ENCODE measurements at regions not wholly inside any gene's neighbourhood (a gene's known extent, or its start where the extent isn't known, plus 50 kb on each side); places are given as distances from the start of the nearest gene placed in this dataset.

GRCh38 chr12:105705235-105705634, 374.7 kb downstream of the C12orf75 start:
- H3K4me3 Mint-ChIP-seq: no peak overlapping the region
- ATAC-seq (replicated peaks): no peak
- peaks cover 14% of the 10 kb centered on the region for H3K27me3 Mint-ChIP-seq
- H3K27ac Mint-ChIP-seq: no peak overlapping the region
- no peaks in the 10 kb centered on the region for H3K4me1 Mint-ChIP-seq
- no peaks in the 10 kb centered on the region for H3K36me3 Mint-ChIP-seq (ENCODE audit: low read depth)
- H3K9me3 Mint-ChIP-seq: no peaks in the 10 kb centered on the region

- peaks cover 8% of the 10 kb centered on the region for H3K27me3 Mint-ChIP-seq
- no peak overlapping the region for H3K27ac Mint-ChIP-seq
- no peaks in the 10 kb centered on the region for H3K9me3 Mint-ChIP-seq
- H3K36me3 Mint-ChIP-seq (ENCODE audit: low read depth): no peaks in the 10 kb centered on the region
- no peaks in the 10 kb centered on the region for H3K4me1 Mint-ChIP-seq
- ATAC-seq (replicated peaks): no peak
- no peak overlapping the region for H3K4me3 Mint-ChIP-seq
Measured at GRCh38 chr12:105705765-105706164, 375.3 kb downstream of the C12orf75 start.

- H3K4me1 Mint-ChIP-seq: no peaks in the 10 kb centered on the region
- H3K36me3 Mint-ChIP-seq (ENCODE audit: low read depth): no peaks in the 10 kb centered on the region
- H3K27me3 Mint-ChIP-seq: peaks cover 6% of the 10 kb centered on the region
- no peak for ATAC-seq (replicated peaks)
- no peaks in the 10 kb centered on the region for H3K9me3 Mint-ChIP-seq
- H3K4me3 Mint-ChIP-seq: no peak overlapping the region
- H3K27ac Mint-ChIP-seq: no peak overlapping the region
Measured at GRCh38 chr12:105706321-105706972, 376.0 kb downstream of the C12orf75 start.

GRCh38 chr12:105706973-105707334, 376.5 kb downstream of the C12orf75 start:
- H3K27ac Mint-ChIP-seq: no peak overlapping the region
- H3K9me3 Mint-ChIP-seq: no peaks in the 10 kb centered on the region
- H3K27me3 Mint-ChIP-seq: peaks cover under 1% of the 10 kb centered on the region
- no peaks in the 10 kb centered on the region for H3K36me3 Mint-ChIP-seq (ENCODE audit: low read depth)
- no peak for ATAC-seq (replicated peaks)
- H3K4me3 Mint-ChIP-seq: no peak overlapping the region
- no peaks in the 10 kb centered on the region for H3K4me1 Mint-ChIP-seq

- H3K36me3 Mint-ChIP-seq (ENCODE audit: low read depth): no peaks in the 10 kb centered on the region
- no peak for ATAC-seq (replicated peaks)
- H3K27me3 Mint-ChIP-seq: peaks cover 19% of the 10 kb centered on the region
- peaks cover 4% of the 10 kb centered on the region for H3K9me3 Mint-ChIP-seq
- H3K4me1 Mint-ChIP-seq: no peaks in the 10 kb centered on the region
- no peak overlapping the region for H3K4me3 Mint-ChIP-seq
- no peak overlapping the region for H3K27ac Mint-ChIP-seq
Measured at GRCh38 chr12:105713606-105714305, 383.3 kb downstream of the C12orf75 start.

- H3K9me3 Mint-ChIP-seq: peaks cover 4% of the 10 kb centered on the region
- no peak for ATAC-seq (replicated peaks)
- H3K36me3 Mint-ChIP-seq (ENCODE audit: low read depth): no peaks in the 10 kb centered on the region
- no peak overlapping the region for H3K4me3 Mint-ChIP-seq
- no peaks in the 10 kb centered on the region for H3K4me1 Mint-ChIP-seq
- H3K27me3 Mint-ChIP-seq: peaks cover 19% of the 10 kb centered on the region
- no peak overlapping the region for H3K27ac Mint-ChIP-seq
Measured at GRCh38 chr12:105716621-105717020, 386.1 kb downstream of the C12orf75 start.

GRCh38 chr12:105721051-105721825, 390.7 kb downstream of the C12orf75 start:
- Mint-ChIP-seq H3K27me3 (peaks cover 20% of the 10 kb centered on the region), H3K4me3 (no peak overlapping the region), H3K36me3 (ENCODE audit: low read depth) (no peaks in the 10 kb centered on the region), H3K9me3 (peaks cover 4% of the 10 kb centered on the region), H3K4me1 (no peaks in the 10 kb centered on the region), H3K27ac (no peak overlapping the region)
- no peak for ATAC-seq (replicated peaks)

GRCh38 chr12:105721891-105722290, 391.4 kb downstream of the C12orf75 start:
- Mint-ChIP-seq H3K36me3 (ENCODE audit: low read depth) (no peaks in the 10 kb centered on the region), H3K4me1 (no peaks in the 10 kb centered on the region), H3K27ac (no peak overlapping the region), H3K27me3 (peaks cover 14% of the 10 kb centered on the region), H3K9me3 (peaks cover 4% of the 10 kb centered on the region), H3K4me3 (no peak overlapping the region)
- ATAC-seq (replicated peaks): no peak

GRCh38 chr12:105723066-105723465, 392.6 kb downstream of the C12orf75 start:
- peaks cover 4% of the 10 kb centered on the region for H3K9me3 Mint-ChIP-seq
- no peak overlapping the region for H3K27ac Mint-ChIP-seq
- ATAC-seq (replicated peaks): no peak
- H3K27me3 Mint-ChIP-seq: peaks cover 10% of the 10 kb centered on the region
- no peaks in the 10 kb centered on the region for H3K36me3 Mint-ChIP-seq (ENCODE audit: low read depth)
- no peak overlapping the region for H3K4me3 Mint-ChIP-seq
- no peaks in the 10 kb centered on the region for H3K4me1 Mint-ChIP-seq

- no peak overlapping the region for H3K4me3 Mint-ChIP-seq
- no peak overlapping the region for H3K27ac Mint-ChIP-seq
- H3K4me1 Mint-ChIP-seq: no peaks in the 10 kb centered on the region
- H3K36me3 Mint-ChIP-seq (ENCODE audit: low read depth): no peaks in the 10 kb centered on the region
- peaks cover 7% of the 10 kb centered on the region for H3K27me3 Mint-ChIP-seq
- ATAC-seq (replicated peaks): no peak
- H3K9me3 Mint-ChIP-seq: no peaks in the 10 kb centered on the region
Measured at GRCh38 chr12:105723494-105723893, 393.0 kb downstream of the C12orf75 start.

GRCh38 chr12:105724641-105725040, 394.1 kb downstream of the C12orf75 start:
- Mint-ChIP-seq H3K27me3 (peaks cover 10% of the 10 kb centered on the region), H3K36me3 (ENCODE audit: low read depth) (no peaks in the 10 kb centered on the region), H3K27ac (no peak overlapping the region), H3K9me3 (no peaks in the 10 kb centered on the region), H3K4me1 (no peaks in the 10 kb centered on the region), H3K4me3 (no peak overlapping the region)
- no peak for ATAC-seq (replicated peaks)

GRCh38 chr12:105725054-105725453, 394.6 kb downstream of the C12orf75 start:
- ATAC-seq (replicated peaks): no peak
- H3K9me3 Mint-ChIP-seq: no peaks in the 10 kb centered on the region

GRCh38 chr12:105729181-105729771, 398.8 kb downstream of the C12orf75 start:
- ATAC-seq (replicated peaks): no peak
- H3K27ac Mint-ChIP-seq: no peak overlapping the region
- no peak overlapping the region for H3K4me3 Mint-ChIP-seq
- peaks cover 5% of the 10 kb centered on the region for H3K9me3 Mint-ChIP-seq
- no peaks in the 10 kb centered on the region for H3K36me3 Mint-ChIP-seq (ENCODE audit: low read depth)
- peaks cover 15% of the 10 kb centered on the region for H3K27me3 Mint-ChIP-seq
- no peaks in the 10 kb centered on the region for H3K4me1 Mint-ChIP-seq

More at GRCh38 chr12:105725054-105725453, 394.6 kb downstream of the C12orf75 start:
- H3K36me3 Mint-ChIP-seq (ENCODE audit: low read depth): no peaks in the 10 kb centered on the region
- no peak overlapping the region for H3K27ac Mint-ChIP-seq
- peaks cover 10% of the 10 kb centered on the region for H3K27me3 Mint-ChIP-seq
- H3K4me3 Mint-ChIP-seq: no peak overlapping the region
- no peaks in the 10 kb centered on the region for H3K4me1 Mint-ChIP-seq

- no peak overlapping the region for H3K27ac Mint-ChIP-seq
- peaks cover 15% of the 10 kb centered on the region for H3K27me3 Mint-ChIP-seq
- H3K4me3 Mint-ChIP-seq: no peak overlapping the region
- peaks cover 5% of the 10 kb centered on the region for H3K9me3 Mint-ChIP-seq
- no peaks in the 10 kb centered on the region for H3K4me1 Mint-ChIP-seq
- no peak for ATAC-seq (replicated peaks)
- H3K36me3 Mint-ChIP-seq (ENCODE audit: low read depth): no peaks in the 10 kb centered on the region
Measured at GRCh38 chr12:105729926-105730325, 399.4 kb downstream of the C12orf75 start.

Measured in activated T-helper 17 cell treated with anti-CD3 and anti-CD28 coated beads, Interleukin-2, amount 50 U/mL, for 72 hours (primary cell).